ENCODE measurements at regions not wholly inside any gene's neighbourhood (a gene's known extent, or its start where the extent isn't known, plus 50 kb on each side); places are given as distances from the start of the nearest gene placed in this dataset.

DNA sequence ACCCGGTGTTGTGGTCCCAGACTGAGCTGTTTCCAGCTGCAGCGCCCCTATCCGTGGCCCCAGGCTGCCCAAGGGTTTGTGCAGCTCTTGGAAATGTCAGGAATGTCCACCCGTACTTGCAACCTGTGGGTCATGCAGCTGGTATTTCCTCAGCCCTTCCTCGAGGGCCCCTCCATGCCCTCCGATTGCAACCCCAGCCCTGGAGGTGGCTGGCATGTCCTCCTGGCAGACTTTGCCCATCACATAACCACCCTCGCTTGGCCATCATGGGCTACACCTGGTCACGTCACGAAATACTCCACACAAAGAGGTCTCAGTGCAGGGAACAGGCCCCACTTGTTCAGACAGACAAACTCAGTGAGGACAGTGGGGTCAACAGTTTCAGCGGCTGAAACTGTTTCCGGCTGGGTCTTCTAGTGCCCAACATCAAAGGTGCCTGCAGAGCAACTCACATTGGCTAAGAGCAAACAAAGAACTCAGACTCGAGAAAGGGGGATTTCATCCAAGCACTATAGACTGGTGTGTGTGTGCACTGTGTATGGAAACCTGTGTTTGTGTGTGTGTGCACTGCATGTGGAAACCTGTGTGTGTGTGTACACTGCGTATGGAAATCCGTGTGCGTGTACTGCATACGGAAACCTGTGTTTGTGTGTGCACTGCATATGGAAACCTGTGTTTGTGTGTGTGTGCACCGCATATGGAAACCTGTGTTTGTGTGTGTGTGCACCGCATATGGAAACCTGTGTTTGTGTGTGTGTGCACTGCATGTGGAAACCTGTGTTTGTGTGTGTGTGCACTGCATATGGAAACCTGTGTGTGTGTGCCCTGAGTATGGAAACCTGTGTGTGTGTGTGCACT lies 72.8 kb upstream of the CCND1 start:
- TF ChIP-seq, protein P1, sequence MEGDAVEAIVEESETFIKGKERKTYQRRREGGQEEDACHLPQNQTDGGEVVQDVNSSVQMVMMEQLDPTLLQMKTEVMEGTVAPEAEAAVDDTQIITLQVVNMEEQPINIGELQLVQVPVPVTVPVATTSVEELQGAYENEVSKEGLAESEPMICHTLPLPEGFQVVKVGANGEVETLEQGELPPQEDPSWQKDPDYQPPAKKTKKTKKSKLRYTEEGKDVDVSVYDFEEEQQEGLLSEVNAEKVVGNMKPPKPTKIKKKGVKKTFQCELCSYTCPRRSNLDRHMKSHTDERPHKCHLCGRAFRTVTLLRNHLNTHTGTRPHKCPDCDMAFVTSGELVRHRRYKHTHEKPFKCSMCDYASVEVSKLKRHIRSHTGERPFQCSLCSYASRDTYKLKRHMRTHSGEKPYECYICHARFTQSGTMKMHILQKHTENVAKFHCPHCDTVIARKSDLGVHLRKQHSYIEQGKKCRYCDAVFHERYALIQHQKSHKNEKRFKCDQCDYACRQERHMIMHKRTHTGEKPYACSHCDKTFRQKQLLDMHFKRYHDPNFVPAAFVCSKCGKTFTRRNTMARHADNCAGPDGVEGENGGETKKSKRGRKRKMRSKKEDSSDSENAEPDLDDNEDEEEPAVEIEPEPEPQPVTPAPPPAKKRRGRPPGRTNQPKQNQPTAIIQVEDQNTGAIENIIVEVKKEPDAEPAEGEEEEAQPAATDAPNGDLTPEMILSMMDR (IDR thresholded peaks at IDR 0.05): no peak
- TF ChIP-seq ZFX (IDR thresholded peaks at IDR 0.05; ENCODE audit: borderline replicate concordance): no peak
